Loucy (cell line): ENCODE measurements at regions not wholly inside any gene's neighbourhood (a gene's known extent, or its start where the extent isn't known, plus 50 kb on each side); places are given as distances from the start of the nearest gene placed in this dataset.

Experiments used
- CTCF ChIP-seq: fragments of 200-600 bp; sonication (generic); conservative IDR thresholded peaks from 2 replicates; pipeline ENCODE4 v1.5.1; 2014; ENCODE audit warnings: mild to moderate bottlenecking, antibody characterized with exemption, low read length
- EZH2phosphoT487 ChIP-seq: fragments of 200-600 bp; IDR thresholded peaks from 2 replicates; pipeline ENCODE4 v1.6.1; 2018; ENCODE audit warnings: antibody characterized with exemption, mild to moderate bottlenecking, moderate library complexity, borderline replicate concordance

- no peak for TF ChIP-seq CTCF
- TF ChIP-seq EZH2phosphoT487: no peak
Observed at GRCh38 chr18:67359873-67360838, 156.4 kb downstream of the DSEL start.
